HG03442 (cell line): ENCODE measurements at regions not wholly inside any gene's neighbourhood (a gene's known extent, or its start where the extent isn't known, plus 50 kb on each side); places are given as distances from the start of the nearest gene placed in this dataset.

Experiments used
- ATAC-seq: cut with Tn5 transposase; IDR thresholded peaks from one replicate; pipeline ENCODE4 v1.9.1; 2021; ENCODE audit warnings: mild to moderate bottlenecking, moderate library complexity; ENCODE audit not compliant: unreplicated experiment

DNA sequence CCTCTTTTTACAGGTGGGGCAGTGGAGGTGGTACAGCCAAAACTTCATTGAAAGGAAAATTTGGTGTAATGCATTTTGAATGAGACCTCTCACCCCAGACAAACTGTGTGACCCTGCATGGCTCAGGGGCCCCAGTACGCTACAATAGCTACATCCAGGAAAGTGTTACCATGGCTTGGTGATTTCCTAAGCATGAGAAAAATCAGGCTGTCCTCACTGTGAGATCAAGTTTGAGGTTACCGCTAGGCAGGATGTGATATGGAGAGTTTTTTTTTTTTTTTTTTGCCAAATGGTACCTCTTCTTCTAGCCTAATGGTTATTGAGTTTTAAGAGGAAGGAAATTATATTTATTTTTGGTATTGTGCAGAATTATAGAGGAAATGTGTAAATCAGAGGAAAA, 305.3 kb downstream of the CD83 start:
- no peak for ATAC-seq

DNA sequence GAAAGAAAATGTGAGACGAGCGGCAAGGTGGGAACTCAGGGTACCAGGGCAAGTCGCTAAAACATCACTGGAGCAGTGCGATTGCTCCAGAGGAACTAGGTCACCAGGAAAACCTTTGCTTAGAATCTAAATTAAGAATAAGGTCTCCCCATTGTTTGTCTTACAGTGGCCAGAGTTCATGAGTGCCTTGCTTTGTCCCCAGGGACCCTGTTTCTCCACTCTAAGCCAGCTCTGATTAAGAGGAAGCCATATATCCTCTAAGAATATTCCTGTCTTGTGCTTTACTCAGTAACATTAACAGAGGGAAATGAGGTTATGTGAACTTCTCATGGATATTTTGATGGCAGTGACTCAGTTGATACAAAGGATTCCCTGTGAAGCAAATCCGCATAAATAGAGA, 305.8 kb downstream of the CD83 start:
- ATAC-seq, result no peak

DNA sequence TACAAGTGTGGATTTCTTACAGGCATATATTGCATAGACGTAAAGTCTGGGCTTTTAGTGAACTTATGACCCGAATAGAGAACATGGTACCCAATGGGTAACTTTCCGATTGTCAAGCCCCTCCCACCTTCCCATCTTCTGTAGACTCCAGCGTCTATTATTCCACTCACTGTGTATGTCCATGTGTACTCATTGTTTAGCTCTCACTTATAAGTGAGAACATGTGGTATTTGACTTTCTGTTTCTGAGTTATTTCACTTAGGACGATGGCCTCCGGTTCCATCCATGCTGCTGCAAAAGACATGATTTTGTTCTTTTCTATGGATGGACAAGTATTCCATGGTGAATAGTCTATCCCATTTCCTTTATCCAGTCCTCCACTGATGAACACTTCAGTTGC, 306.4 kb downstream of the CD83 start:
- no peak for ATAC-seq

DNA sequence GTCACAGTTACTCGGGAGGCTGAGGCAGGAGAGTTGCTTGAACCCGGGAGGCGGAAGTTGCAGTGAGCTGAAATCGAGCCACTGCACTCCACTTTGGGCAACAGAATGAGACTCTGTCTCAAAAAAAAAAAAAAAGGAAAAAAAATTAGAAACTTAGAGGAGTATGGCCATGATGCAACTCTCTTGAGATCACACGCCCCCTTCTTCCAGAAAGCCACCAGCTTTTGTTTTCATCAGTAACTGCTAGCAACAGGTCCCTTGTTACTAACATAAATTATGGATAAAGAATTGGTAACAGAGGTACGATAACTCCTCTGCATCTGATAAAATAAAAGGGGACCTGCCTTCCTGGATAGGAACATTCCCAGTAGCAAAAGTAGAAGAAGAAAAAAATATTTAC, 308.2 kb downstream of the CD83 start:
- no peak for ATAC-seq

DNA sequence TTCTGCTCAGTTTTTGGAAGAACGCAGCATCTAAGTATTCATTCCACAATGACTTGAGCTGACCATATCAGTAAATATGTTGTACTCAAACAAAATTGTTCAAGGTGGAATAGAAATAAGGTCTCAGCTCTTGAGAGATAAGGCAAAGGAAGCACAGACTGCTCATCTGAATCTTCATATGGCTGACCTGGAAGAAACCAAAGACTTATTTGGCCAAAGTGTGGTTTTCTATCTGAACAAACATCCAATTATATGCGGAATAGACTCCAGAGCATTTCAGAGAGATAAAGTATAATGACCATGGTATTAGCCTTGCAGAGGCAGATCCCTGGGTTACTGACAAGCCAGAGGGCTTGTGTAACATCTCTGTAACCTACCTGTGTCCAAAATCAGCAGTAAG, 308.7 kb downstream of the CD83 start:
- no peak for ATAC-seq

DNA sequence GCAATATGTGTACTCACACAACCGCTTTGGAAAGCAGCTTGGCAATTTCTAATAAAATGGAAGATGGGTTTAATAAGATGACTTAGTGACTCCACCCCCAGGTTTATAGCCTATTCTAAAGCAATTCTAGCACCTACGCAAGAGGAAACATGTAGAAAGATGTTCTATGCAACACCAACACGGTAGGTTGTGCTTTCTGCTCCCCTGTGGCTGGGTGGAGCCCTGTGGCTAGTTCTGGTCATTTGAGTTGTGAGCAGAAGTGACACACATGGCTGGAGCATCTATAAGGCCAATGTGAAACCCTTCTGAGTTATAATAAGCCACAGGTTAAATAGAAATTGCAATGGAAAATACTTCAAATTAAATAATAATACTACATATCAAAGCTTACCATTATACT, 310.7 kb downstream of the CD83 start:
- no peak for ATAC-seq

DNA sequence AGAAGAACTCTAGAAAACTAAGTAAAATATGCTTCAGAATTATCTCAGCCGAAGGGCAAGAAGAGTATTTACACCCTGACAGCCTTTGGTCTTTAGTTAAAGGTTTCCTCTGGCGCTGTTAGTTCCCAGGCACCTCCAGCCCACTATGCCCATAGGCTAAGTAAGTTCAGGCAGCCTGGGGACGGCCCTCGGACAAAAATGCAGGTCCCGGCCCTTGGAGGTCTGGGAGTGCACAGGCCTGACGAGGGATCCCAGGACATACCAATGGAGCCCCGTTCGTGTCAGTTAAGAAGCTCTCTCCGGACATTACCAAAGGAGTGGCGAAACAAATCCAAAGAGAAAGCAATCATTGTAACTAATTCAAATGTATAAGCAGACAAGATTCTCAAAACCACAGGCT, 311.8 kb downstream of the CD83 start:
- ATAC-seq, result no peak

DNA sequence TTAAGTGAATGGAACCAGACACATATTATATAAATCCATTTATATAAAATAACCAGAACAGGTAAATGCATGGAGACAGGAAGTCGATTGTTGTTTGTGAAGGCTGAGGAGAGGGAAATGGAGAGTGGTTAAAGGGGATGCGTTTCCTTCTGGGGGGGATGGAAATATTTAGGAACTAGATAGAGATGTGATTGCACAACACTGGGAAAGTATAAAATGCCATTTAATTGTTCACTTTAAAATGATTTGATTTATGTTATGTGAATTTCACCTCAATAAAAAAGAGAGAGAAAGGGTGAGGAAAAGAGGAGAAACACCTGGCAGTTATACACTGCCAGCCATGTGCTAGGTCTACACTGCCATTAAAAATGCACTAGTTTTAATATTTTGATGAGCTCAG, 312.6 kb downstream of the CD83 start:
- ATAC-seq, result no peak

DNA sequence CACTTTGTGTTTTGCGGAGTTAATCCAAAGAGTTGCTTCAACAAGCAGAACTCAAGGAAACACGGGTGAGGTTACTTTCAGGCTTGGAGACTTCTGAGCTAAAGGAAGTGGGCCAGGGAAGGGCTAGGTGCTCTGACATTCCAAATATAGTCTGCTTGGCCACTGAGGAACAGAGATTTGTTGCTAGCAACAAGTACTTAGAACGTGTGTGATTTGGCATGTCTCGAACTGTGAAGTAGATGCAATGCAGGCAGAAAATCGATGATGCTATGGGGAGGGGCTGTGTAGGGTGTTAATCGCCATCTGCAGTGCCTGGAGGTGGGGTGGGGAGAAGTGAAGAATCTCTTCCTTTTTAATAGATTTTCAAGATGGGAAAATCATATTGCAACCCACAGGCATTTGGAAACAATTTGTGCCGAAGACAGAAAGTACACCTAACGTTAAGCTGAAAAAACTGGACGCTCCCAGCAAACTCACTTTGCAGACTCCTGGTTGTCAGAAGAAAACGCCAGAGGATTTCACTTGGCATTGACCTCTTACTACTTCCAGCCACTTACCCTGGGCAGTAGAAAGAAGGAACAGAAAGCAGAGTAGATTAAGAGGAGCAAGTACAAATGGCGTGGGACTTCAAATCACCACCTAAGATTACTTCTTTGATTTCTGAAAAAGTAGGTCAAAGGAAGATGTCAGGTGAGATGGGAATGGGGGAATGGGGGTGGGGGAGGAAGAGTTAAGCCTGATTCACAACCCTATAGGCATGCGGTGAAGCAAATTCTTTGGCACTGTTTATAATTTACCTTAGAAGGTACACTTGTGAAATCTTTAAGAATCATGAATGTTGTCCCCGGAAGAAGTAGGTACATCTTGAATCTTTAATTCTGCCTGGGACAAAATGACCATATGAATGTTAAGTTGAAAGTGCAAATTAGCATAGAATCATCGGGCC, 314.1 kb downstream of the CD83 start:
- no peak for ATAC-seq

DNA sequence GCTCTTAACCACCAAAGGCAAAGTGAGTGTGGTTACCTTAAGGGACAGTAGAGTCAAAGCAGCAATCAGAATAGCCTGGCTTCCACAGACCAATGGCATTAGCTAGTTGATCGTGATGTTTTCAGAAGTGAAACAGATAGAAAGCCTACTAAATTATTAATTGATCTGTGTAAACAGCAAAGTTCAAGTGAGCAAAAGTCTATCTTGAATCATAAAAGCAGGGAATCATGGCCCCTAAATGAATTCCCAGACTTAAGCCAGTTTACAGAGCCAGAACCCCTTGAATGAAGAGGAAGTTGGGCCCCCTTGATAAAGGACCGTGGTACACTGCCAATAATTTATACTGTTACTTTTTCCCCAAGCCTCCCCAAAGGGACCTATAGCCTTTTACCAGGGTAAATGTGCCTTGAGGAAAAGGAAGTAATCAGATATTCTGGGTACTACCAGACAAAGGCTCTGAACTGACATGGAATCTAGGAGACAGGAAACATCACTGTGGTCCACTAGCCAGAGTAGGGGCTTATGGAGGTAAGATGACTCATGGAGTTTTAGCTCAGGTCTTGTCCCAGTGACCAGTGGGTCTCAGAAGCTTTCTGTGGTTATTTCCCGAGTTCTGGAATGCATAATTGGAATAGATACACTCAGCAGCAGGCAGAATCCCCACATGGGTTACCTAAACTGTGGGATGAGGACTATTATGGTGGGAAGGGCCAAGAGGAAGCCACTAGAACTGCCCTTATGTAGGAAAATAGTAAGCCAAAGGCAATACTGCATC, 317.5 kb downstream of the CD83 start:
- ATAC-seq, result no peak

DNA sequence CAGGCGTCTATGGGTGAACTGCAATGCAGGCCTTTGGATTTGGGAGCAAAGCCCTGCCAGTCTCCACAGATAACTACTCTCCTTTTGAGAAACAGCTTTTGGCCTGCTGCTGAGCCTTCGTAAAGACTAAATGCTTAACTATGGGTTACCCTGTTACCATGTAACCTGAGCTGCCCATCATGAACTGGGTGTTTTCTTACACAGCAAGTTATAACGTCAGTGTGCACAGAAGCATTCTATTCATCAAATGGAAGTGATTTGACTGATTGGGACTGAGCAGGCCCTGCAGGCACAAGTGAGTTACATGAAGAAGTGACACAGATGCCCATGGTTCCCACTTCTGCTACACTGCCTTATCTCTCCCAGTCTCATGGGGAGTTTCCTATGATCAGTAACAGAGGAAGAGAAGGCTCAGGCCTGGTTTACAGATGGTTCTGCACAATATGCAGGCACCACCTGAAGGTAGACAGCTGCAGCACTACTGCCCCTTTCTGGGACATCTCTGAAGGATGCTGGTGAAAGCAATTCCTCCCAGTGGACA, 319.1 kb downstream of the CD83 start:
- ATAC-seq, result no peak

DNA sequence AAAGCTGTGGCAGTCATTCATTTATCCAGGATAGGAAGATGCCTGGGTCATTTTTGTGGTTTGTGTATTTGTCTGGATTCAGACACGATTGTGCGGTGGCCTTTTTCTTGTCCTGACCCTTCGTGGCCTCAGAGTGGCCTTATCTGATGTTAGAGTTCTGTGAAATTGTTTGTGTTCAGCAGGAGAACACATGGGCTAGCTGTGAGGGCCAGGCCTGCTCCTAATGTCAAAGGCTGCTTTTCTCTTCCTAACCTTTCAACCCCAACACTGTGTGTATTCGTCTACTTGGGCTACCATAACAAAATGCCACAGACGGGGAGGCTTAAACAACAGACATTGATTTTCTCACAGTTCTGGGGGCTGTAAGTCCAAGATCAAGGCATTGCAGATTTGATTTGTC, 321.8 kb downstream of the CD83 start:
- no peak for ATAC-seq

DNA sequence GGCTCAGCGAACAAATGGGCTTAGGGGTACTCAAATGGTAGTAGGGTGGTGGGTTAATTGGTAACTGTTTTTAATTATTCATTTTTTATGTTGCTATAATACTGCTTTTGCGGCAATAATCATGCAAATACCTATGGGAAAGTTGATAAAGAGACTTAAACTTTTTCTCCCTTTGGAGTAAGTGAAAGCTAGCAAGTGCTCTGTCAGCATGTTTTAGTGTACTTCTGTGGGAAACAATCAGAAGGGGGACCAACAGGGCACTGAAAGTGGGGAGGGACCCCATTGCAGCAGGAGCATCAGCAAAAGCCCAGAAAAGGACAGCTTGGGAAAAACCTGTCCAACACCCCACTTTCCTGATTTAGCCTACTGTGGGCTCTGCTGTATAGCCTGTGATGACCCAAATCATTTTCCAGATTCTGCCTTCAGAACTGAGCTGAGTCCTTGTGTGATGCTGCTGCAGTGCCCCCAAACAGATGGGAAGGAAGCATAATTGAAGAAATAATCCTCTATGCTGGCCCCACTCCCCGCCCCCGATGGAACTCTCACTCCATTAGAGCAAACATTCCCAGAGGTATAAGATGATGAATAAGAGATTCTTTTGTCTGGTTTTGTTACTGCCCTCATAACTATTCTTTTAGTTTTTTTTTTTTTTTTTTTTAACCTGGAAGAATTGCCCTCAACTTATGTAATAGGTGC, 322.8 kb downstream of the CD83 start:
- no peak for ATAC-seq

DNA sequence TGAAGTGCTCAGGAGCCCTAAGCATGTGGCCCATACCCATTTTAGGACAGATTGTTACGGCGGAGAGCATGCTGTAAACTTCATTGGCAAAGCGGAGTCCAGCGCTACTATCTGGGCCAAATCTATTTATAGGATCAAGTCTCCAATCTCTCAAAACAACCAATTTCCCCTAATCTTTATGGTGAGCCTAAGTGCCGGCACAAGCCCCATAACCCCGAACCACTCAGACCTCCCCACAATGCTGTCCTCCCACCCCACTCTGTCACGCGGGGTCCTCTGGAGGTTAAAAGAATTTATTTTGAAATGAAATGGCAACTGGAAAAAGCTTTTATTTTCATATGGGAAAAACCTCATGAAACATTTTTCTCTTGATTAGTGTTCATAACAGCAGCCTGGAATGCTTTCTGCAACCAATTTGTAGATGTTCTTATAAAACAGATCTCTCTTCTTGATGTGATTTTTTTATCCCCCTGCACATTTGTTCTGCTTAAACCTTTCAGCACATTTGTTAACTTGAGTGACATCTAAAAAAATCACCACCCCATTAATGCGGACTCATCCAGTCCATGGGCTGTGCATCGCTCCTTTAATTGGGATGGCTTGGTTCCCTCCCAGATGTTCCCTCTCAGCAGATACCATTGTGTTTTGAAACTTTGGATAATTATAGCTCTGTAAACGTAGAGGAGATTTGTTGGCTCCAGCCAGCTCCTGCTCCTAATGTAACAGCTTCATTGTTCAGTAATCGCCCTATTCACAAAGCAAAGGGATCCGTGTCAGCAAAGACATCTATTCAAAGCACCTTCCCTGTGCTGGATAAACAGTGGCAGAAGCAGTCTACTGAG, 323.6 kb downstream of the CD83 start:
- no peak for ATAC-seq

DNA sequence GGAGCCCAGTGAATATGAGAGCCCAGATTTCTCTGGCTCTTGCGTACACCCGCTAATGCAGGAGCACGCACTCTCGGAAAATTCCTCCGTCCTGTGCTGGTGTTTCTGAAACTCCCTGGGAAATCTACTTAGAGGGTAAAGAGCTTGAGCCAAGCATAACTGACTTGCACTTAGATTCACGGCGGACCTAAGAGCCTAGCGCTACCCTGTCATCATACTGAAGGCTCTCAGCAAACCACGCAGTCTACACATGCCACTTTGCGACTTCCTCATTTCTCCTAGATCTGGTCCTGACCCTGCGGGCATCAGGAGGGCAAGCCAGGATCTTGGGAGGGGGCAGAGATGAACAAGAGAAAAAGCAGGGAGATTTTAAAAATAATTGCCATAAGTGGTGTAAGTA, 324.7 kb downstream of the CD83 start:
- no peak for ATAC-seq

DNA sequence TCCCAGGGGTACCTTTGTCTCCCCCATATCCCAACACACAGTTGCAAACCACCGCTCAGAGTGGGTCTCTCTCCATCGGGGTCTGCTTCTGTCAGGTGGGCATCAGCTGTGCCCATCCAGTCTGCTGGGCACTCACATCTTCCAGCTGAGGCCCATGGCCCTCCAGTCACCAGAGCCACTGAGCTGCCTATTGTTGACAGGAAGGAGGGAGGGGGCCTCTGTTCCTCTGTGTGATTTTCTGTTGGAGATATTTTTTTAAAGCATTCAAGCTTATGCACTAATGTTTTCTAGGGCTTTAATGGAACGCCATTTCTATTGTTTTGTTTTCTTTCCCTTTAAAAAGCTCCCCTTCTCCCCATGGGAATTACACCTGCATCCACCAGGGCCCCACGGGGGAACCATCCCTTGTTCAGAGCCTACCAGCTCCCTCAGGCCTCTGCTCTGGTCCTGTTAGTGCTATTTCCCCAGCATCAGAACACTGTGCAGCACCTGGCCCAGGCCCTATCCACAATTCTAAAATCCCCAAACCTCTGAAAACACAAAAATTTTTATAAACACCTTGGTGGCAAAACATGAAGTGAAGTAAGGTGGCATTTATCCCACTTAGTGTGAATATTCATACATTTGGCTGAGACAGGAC, 326.2 kb downstream of the CD83 start:
- ATAC-seq, result no peak

DNA sequence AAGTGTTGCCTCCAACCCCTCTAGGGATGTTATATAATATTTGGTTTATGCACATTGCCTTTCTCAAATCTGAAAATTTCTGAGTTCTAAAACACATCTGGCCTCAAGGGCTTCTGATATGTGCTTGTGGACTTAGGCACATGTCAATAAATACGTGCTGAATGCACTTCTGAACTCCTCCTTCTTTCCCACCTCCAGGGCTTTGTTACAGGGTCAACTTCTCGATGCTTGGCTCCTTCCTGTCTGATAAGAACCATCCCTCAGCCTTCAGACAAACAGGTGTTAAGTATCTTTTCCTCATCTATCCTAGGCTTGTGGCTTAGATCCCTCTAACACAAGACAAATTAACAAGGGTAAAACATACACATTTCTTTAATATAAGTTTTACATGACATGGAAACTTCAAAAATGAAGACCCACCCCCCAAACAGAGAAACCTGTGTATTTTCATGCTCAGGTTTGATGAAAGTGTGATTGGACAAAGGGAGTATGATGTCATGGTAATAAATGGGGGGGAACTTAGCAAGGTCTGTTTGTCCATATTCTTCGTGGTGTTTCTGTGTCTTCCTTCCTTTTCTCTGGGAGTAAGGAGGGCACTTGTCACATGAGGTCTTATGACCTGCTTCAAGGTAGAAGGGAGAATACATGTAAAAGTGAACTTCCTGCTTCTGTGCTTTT, 326.9 kb downstream of the CD83 start:
- no peak for ATAC-seq

DNA sequence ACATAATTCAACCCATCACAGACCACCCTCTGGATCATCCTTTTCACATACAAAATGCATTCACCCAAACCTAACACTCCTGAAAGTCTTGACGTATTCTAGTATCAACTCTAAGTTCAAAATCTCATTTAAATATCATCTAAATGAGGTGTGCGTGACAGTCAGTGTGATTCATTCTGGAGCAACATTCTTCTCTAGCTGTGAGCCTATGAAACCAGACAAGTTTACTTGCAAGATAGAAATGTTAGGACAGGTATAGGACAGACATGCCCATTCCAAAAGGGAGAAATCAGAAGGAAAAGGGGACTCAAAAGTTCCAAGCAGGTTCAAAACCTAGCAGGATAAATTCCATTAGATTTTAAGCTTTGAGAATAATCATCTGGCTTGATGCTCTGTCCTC, 329.7 kb downstream of the CD83 start:
- ATAC-seq, result no peak

DNA sequence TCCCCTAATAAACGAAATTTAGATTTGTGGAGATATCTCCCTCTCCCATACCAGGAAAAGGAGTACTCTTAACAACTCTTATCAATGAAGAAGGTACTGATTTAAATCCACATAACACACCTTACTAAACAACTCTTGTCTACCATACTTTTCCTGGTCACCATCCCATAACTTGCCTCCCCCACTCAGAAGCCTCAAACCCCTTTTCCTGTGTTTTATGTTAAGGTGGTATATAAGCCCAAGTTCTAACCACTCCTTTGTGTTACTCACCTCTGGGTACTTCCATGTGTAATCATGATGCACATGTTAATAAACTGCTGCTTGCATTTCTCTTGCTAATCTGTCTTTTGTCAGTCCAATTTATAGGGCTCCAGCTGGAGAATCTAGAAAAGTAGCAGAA, 330.7 kb downstream of the CD83 start:
- no peak for ATAC-seq
